ENCODE measurements at regions not wholly inside any gene's neighbourhood (a gene's known extent, or its start where the extent isn't known, plus 50 kb on each side); places are given as distances from the start of the nearest gene placed in this dataset.
A peak's percentile ranks its signal among the peaks of the same experiment; 100 is the strongest.

GRCh38 chr10:132115732-132116131 is 50.0 kb downstream of the JAKMIP3 start:
- peak; percentile 51 for DNase-seq (ENCODE audit: low spot score)

DNA sequence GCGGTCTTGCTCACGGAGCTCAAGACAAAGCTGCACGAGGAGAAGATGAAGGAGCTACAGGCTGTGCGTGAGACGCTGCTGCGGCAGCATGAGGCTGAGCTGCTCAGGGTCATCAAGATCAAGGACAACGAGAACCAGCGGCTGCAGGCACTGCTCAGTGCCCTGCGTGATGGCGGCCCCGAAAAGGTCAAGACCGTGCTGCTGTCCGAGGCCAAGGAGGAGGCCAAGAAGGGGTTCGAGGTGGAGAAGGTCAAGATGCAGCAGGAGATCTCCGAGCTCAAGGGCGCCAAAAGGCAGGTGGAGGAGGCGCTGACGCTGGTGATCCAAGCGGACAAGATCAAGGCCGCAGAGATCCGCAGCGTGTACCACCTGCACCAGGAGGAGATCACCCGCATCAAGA is 51.4 kb downstream of the JAKMIP3 start:
- DNase-seq (ENCODE audit: low spot score), result no peak

DNA sequence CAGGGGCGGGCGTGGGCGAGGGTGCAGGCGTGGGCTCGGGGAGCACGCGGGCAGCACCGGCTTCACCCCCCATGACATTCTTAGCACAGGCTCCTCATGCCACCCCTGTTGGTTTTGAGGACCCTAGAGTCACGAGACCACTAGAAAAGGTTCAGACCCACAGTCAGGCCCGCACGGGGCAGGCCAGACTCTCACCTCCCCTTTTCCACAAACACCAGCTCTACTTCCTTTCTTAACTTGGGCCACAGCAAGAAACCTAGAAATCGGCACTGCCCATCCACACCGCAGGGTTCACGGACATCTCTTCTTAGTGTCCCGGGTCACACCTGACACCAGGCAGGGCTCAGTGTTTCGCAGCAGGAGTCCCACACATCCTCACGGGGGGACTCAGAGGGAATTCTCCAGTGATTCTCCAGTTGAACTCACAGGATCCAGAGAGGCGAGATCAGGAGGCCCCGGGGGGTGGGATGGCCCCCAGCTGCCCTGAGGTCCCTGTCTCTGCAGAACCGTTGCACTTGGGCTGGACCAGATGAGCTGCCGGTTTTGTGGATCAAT is 52.0 kb downstream of the JAKMIP3 start:
- no peak for DNase-seq (ENCODE audit: low spot score)

- no peak for DNase-seq (ENCODE audit: low spot score)
Measured at GRCh38 chr10:132118366-132118765, 52.6 kb downstream of the JAKMIP3 start.

DNA sequence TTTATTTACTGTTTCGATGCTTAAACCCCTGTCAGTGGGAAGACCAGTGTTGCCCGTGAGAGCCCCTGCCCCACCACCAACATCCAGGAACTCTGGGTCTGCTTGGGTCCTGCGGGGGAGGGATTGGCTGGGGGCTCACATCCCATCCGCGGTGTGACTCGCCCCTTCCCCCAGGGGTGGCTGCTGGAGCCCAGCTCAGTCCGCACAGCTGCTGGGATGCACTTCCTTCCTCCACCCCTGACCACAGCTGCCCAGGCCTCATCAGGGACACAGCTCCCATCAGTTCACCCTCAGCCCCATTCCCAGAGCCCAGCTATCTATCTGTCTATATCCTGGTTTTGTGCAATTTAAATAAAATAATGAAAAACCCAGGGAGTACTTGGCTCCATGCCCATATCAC is 54.5 kb downstream of the JAKMIP3 start:
- DNase-seq (ENCODE audit: low spot score), result no peak

DNA sequence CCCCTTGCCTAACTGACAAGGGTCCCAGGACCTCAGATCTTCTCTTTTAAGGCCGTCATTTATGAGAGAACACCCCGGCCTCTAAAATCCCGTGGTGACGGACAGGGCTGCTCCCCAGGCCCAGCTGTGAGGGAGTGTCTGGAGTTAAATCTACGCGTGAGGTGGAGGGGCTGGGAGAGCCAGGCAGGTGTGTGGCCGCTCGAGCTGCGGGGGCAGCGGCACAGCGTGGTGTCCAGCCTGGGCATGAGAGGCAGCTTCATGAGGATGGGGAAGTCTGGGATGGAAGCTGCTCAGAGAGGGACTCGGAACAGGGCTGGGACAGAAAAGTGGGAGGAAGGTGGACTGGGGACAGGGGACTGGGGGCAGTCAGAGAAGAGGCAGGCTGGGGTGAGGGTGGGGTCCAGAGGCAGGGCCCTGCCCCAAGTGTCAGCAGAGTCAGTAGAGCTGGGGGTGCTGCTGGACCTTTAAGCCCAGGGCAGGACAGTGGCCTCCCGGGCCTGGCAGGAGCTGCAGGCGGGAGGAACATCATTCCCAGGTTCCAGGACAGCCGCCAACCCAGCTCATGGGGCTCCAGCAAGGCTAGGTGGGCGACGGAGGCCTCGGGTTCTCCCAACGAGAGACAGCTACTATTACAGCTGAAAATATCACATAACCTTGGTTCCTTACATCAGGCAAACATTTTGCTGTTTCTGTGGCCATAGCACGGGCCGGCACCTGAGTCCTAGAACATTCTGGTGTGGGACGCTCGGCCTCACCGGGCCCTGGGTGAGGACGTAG is 55.2 kb downstream of the JAKMIP3 start:
- DNase-seq (ENCODE audit: low spot score), result no peak

- no peak for DNase-seq (ENCODE audit: low spot score)
Measured at GRCh38 chr10:132121511-132121830, 55.7 kb downstream of the JAKMIP3 start.

DNA sequence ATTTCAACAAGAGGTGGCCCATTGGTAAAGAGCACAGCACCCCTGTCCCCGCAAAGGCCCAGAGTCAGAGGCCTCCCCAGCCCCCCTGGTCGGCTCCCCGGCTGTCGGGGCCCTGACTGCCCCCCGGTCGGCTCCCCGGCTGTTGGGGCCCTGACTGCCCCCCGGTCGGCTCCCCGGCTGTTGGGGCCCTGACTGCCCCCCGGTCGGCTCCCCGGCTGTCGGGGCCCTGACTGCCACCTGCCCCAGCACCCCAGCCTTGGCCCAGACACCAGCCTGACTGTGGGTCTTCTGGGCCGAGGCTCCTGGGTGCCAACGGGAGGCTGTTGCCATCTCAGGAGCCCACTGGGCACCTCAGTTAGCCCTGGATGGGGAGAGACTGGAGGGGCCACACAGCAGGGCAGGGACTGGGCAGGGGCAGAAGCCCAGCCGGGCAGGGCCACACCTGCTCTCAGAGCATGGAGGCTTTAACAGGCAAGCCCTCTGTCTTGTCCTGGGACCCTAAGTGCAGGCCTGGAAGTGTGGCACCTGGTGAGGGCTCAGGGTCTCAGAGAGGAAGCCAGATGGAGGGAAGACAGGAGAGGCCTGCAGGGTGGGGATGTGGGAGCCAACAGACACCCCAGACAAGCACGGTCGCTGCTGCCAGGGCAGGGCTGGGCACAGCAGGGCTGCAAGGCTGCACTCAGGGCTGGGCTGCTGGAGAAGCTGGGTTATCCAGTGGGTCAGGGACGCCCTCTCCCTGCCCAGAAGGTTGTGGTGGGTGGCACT is 56.5 kb downstream of the JAKMIP3 start:
- no peak for DNase-seq (ENCODE audit: low spot score)

DNA sequence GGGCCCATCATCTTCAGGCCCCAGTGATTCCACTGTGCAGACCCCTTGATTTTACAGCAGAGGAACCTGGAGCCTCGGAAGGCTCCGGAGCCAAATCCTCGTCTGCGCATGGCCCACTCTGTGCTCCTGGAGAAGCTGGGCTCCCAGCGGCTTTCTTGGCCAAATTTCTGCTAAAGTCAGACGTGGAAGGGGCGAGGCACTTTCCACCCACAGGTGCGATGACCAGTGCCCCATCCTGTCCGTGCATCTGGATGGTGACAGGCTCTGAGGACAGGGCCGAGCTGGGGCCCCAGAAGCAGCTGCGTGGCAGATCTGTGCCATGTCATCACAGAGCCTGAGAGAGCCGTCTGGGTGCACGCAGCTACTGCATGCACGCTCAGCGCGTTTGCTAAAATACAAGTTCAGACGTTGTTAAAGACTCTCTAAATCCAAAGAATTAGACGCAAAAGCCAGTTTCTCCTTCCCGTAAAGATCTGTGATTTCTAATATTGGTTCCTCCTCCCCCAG is 57.2 kb downstream of the JAKMIP3 start:
- no peak for DNase-seq (ENCODE audit: low spot score)

GRCh38 chr10:132123606-132124005 is 57.9 kb downstream of the JAKMIP3 start:
- DNase-seq (ENCODE audit: low spot score), result no peak

GRCh38 chr10:132124201-132124920 is 58.6 kb downstream of the JAKMIP3 start:
- DNase-seq (ENCODE audit: low spot score), result no peak

GRCh38 chr10:132129431-132129830 is 57.3 kb upstream of the DPYSL4 start:
- DNase-seq (ENCODE audit: low spot score), result peak; percentile 47

GRCh38 chr10:132130286-132131265 is 56.2 kb upstream of the DPYSL4 start:
- no peak for DNase-seq (ENCODE audit: low spot score)

- no peak for DNase-seq (ENCODE audit: low spot score)
Measured at GRCh38 chr10:132131581-132132420, 54.9 kb upstream of the DPYSL4 start.

DNA sequence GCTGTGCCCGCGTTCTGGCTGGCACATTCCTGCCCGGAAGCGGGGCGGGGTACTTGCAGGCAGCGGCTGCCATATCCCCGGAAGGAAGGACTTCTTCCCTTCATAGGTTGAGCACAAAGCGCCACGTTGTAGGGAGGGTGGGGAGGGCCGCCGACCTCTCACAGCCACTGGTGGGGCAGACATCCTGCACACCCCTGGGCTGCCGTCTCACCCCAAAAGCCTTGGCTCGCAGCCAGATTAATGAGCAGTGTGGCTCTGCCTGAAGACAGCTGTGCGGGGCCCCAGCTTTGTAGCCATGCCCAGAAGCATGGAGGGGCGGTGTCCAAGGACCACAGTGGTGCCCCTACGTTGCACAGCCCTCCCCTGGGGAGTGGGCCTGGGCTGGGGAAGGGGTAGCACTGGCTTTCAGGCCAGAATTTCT is 54.3 kb upstream of the DPYSL4 start:
- no peak for DNase-seq (ENCODE audit: low spot score)

DNA sequence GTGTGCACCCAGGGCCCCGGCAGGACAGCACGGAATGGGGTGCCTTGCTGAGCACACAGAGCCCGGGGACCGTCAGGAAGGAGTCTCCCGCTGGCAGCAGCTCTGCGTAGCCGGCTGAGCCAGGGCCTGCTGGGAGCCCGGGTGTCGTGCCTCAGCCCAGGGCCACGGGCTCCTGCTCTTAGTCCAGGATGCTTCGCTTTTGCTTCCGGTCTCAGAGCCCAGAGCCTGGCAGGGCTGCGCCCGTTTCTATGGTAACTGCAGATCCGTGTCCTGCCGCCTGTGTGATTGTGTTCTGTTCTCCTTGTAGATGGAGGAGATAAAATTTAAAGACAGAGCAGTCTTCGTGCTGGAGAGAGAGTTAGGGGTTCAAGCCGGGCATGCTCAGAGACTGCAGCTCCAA is 53.7 kb upstream of the DPYSL4 start:
- DNase-seq (ENCODE audit: low spot score), result no peak

DNA sequence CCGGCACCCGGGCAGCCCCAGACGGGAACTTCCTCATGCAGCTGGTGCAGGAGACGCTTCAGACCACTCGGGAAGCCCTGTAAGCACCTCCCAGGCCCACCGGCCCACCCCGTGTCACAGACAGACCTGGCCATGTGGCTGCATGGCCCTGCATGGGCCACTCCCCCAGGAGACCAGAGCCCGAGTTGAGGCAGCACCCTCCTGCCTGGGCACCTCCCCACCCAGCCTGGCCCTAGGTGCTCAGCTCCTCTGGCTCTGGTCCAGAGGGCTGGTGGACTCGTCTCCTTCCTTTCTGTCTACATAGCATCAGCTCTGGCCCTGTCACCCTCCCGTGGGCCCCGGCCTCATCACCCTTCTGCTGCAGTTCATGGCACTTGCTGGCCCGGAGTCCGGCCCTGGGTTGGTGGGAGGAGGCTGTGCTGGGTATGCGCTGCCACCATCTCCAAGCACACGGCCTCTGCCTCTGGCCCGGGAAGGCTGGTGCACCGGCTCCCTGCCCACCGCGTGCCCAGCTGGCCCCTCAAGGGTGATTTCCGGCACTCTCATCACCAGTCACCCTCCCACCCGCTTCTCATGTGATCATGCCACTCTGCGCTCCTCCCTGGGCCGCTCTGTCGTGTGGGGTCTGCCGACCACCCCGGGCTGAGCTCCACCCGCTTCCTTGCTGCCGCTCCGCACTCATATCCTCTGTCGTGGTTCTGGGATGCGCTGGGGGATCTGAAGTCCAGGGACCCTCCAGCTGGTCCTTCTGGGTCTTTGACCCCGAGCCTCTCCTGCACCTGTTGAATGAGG is 53.1 kb upstream of the DPYSL4 start:
- DNase-seq (ENCODE audit: low spot score), result no peak

- DNase-seq (ENCODE audit: low spot score), result no peak
Measured at GRCh38 chr10:132134241-132135052, 52.3 kb upstream of the DPYSL4 start.
